DOHH2 (cell line): ENCODE measurements at regions not wholly inside any gene's neighbourhood (a gene's known extent, or its start where the extent isn't known, plus 50 kb on each side); places are given as distances from the start of the nearest gene placed in this dataset.

Experiments
- EZH2phosphoT487 ChIP-seq: fragments of 200-600 bp; sonication (generic); IDR thresholded peaks from 2 replicates; pipeline ENCODE4 v1.6.1; 2017; ENCODE audit warnings: borderline replicate concordance, mild to moderate bottlenecking, antibody characterized with exemption, low read length, moderate library complexity, mixed read lengths
- TF ChIP-seq, protein P1 (sequence below): fragments of 200-600 bp; sonication (generic); IDR thresholded peaks from one replicate; pipeline ENCODE4 v1.5.1; 2014; ENCODE audit warnings: antibody characterized with exemption, mild to moderate bottlenecking, low read depth, low read length; ENCODE audit not compliant: poor library complexity, severe bottlenecking

DNA sequence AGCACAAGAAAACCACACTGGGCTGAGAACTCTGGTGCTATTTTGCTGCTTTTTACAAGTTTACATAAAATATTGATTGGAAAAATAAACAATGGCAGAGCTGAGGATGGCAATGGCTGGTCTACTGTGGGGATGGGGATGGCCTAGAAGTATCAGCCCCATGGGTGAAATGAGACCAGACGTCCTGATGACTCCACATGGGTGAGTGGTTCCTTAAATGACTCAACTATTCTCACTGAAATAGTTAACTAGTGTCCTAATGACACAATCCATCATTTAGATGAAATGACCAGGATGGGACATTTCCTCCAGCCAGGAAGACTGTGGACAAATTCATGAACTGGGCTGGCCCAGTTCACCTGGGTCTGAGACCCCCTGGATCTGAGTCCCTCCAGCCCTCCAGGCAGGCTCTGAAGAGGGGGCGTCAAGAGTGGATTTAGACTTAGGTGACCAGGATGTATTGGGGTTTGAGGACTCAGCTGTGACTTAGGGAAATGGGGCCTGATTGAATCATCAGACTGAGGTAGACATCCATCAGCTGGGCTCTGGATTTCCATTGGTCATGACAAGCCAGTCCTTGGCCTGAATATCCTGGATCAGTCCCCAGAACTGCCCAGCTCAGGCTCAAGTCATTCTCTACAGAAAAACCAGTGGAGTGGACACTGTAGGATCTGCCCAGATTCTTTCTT is 98.2 kb upstream of the IGLL5 start:
- TF ChIP-seq, protein P1, sequence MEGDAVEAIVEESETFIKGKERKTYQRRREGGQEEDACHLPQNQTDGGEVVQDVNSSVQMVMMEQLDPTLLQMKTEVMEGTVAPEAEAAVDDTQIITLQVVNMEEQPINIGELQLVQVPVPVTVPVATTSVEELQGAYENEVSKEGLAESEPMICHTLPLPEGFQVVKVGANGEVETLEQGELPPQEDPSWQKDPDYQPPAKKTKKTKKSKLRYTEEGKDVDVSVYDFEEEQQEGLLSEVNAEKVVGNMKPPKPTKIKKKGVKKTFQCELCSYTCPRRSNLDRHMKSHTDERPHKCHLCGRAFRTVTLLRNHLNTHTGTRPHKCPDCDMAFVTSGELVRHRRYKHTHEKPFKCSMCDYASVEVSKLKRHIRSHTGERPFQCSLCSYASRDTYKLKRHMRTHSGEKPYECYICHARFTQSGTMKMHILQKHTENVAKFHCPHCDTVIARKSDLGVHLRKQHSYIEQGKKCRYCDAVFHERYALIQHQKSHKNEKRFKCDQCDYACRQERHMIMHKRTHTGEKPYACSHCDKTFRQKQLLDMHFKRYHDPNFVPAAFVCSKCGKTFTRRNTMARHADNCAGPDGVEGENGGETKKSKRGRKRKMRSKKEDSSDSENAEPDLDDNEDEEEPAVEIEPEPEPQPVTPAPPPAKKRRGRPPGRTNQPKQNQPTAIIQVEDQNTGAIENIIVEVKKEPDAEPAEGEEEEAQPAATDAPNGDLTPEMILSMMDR, result no peak
- TF ChIP-seq EZH2phosphoT487, result no peak
